CD4-positive, alpha-beta T cell (primary cell): ENCODE measurements at regions not wholly inside any gene's neighbourhood (a gene's known extent, or its start where the extent isn't known, plus 50 kb on each side); places are given as distances from the start of the nearest gene placed in this dataset.

Source experiments
- ATAC-seq: fragments of 200-7000 bp; cut with Tn5 transposase; one replicate; pipeline ENCODE4 v1.10.0; 2022; ENCODE audit warnings: mild to moderate bottlenecking; ENCODE audit not compliant: poor library complexity
- CTCF ChIA-PET: fragments of 350-600 bp; sonication (Branson Sonifier 250); formaldehyde crosslinking; loops from one replicate; lab custom pipeline; 2021; ENCODE audit warnings: antibody characterized with exemption, inconsistent platforms; lab: Charles Lee
- POLR2A ChIA-PET: fragments of 350-600 bp; sonication (Branson Sonifier 250); formaldehyde crosslinking; loops from one replicate; lab custom pipeline; 2021; ENCODE audit warnings: antibody characterized with exemption, inconsistent platforms; lab: Charles Lee
- DNase-seq, 14 experiments: peaks; one replicate each; pipeline ENCODE4 v3.0.0-alpha.2; 2013 to 2020; ENCODE audit warnings: mixed read lengths in 2 of 14
- H3K27ac ChIP-seq, 2 donors: one replicate each; pipeline versions ENCODE4 v1.5.1 to v1.7.0; 2013; ENCODE audit warnings: low read length in 2 of 2, low read depth in 1 of 2, mild to moderate bottlenecking in 1 of 2
- H3K27me3 ChIP-seq, 2 experiments: 1 replicate in 1 of 2; 2 replicates in 1 of 2; pipeline versions ENCODE4 v1.6.1 to v1.7.0; 2013; ENCODE audit warnings: low read length in 2 of 2, control low read depth in 1 of 2, mild to moderate bottlenecking in 1 of 2, moderate library complexity in 1 of 2; ENCODE audit not compliant: insufficient read depth in 2 of 2, control insufficient read depth in 1 of 2
- H3K36me3 ChIP-seq: one replicate; pipeline ENCODE4 v1.6.1; 2013; ENCODE audit warnings: low read length, control low read depth; ENCODE audit not compliant: insufficient read depth
- H3K4me1 ChIP-seq: one replicate; pipeline ENCODE4 v1.6.1; 2013; ENCODE audit warnings: low read length, control low read depth; ENCODE audit not compliant: insufficient read depth
- H3K4me3 ChIP-seq: one replicate; pipeline ENCODE4 v1.5.1; 2013; ENCODE audit warnings: mild to moderate bottlenecking, low read length, moderate library complexity
- H3K9me3 ChIP-seq, 2 experiments: 1 replicate in 1 of 2; 2 replicates in 1 of 2; pipeline versions ENCODE4 v1.6.1 to v1.7.0; 2013; ENCODE audit warnings: low read length in 2 of 2, mild to moderate bottlenecking in 2 of 2, control low read depth in 1 of 2, moderate library complexity in 1 of 2; ENCODE audit not compliant: control insufficient read depth in 1 of 2, insufficient read depth in 1 of 2
- H3K27ac Mint-ChIP-seq: one replicate; pipeline ENCODE4 v1.8.0; 2020; ENCODE audit warnings: mixed read lengths
- H3K27me3 Mint-ChIP-seq: one replicate; pipeline ENCODE4 v1.8.0; 2021; ENCODE audit warnings: mixed read lengths
- H3K36me3 Mint-ChIP-seq: one replicate; pipeline ENCODE4 v1.8.0; 2021; ENCODE audit warnings: low read depth, mixed read lengths
- H3K4me1 Mint-ChIP-seq: one replicate; pipeline ENCODE4 v1.8.0; 2021; ENCODE audit warnings: low read depth, mixed read lengths
- H3K4me3 Mint-ChIP-seq: one replicate; pipeline ENCODE4 v1.8.0; 2020; ENCODE audit warnings: mild to moderate bottlenecking, mixed read lengths
- H3K9me3 Mint-ChIP-seq: one replicate; pipeline ENCODE4 v1.8.0; 2020; ENCODE audit warnings: mixed read lengths
- CTCF ChIP-seq: fragments of 200-600 bp; IDR thresholded peaks from one replicate; pipeline ENCODE4 v1.8.0; 2022; ENCODE audit warnings: antibody characterized with exemption, mild to moderate bottlenecking
- intact Hi-C, 2 experiments: fragments of 100-400 bp; cut with DNase I in 1 of 2; cut with micrococcal nuclease in 1 of 2; formaldehyde crosslinking; loops; one replicate each; pipeline versions ENCODE4 v1.15.1 to v1.9.0; 2023 to 2025; cut with DNase I, micrococcal nuclease

GRCh38 chr5:167472566-167473108 is 818.8 kb upstream of the WWC1 start:
- H3K27ac ChIP-seq: no peak overlapping the region
- H3K4me3 Mint-ChIP-seq: no peak overlapping the region
- DNase-seq (no peak), ATAC-seq (no peak)
- H3K27me3 Mint-ChIP-seq: no peaks in the 10 kb centered on the region
- peaks cover 0 to 4% of the 10 kb centered on the region in 2 experiments for H3K9me3 ChIP-seq
- H3K27me3 ChIP-seq: no peaks in the 10 kb centered on the region
- H3K4me1 Mint-ChIP-seq: no peaks in the 10 kb centered on the region
- H3K4me1 ChIP-seq: no peaks in the 10 kb centered on the region
- H3K4me3 ChIP-seq: no peak overlapping the region
- peaks cover 3% of the 10 kb centered on the region for H3K9me3 Mint-ChIP-seq
- intact Hi-C loops: no loop called here
- TF ChIP-seq CTCF: no peak
- no peak overlapping the region for H3K27ac Mint-ChIP-seq
- POLR2A ChIA-PET: no interaction called here
- CTCF ChIA-PET: no interaction called here
- H3K36me3 ChIP-seq: no peaks in the 10 kb centered on the region
- no peaks in the 10 kb centered on the region for H3K36me3 Mint-ChIP-seq

GRCh38 chr5:167478188-167478587 is 813.3 kb upstream of the WWC1 start:
- no peaks in the 10 kb centered on the region for H3K27me3 ChIP-seq
- TF ChIP-seq CTCF: no peak
- Mint-ChIP-seq H3K36me3 (no peaks in the 10 kb centered on the region), H3K9me3 (no peaks in the 10 kb centered on the region), H3K27me3 (no peaks in the 10 kb centered on the region), H3K27ac (no peak overlapping the region), H3K4me1 (no peaks in the 10 kb centered on the region), H3K4me3 (no peak overlapping the region)
- intact Hi-C loops: no loop called here
- CTCF ChIA-PET: no interaction called here
- H3K4me3 ChIP-seq: no peak overlapping the region
- POLR2A ChIA-PET: no interaction called here
- ATAC-seq (no peak), DNase-seq (no peak)
- H3K27ac ChIP-seq: no peak overlapping the region
- H3K4me1 ChIP-seq: no peaks in the 10 kb centered on the region
- H3K9me3 ChIP-seq: peaks cover 0 to 4% of the 10 kb centered on the region in 2 experiments
- no peaks in the 10 kb centered on the region for H3K36me3 ChIP-seq

GRCh38 chr5:167479779-167480178 is 811.7 kb upstream of the WWC1 start:
- TF ChIP-seq CTCF: no peak
- Mint-ChIP-seq H3K9me3 (peaks cover 4% of the 10 kb centered on the region), H3K4me1 (no peaks in the 10 kb centered on the region), H3K4me3 (no peak overlapping the region), H3K27ac (no peak overlapping the region), H3K27me3 (no peaks in the 10 kb centered on the region), H3K36me3 (no peaks in the 10 kb centered on the region)
- POLR2A ChIA-PET: no interaction called here
- Histone ChIP-seq H3K4me1 (no peaks in the 10 kb centered on the region), H3K4me3 (no peak overlapping the region), H3K9me3 (peaks cover 0 to 4% of the 10 kb centered on the region in 2 experiments), H3K27me3 (no peaks in the 10 kb centered on the region), H3K27ac (no peak overlapping the region), H3K36me3 (no peaks in the 10 kb centered on the region)
- intact Hi-C loops: no loop called here
- no peak for ATAC-seq
- CTCF ChIA-PET: no interaction called here
- no peak for DNase-seq
